ENCODE measurements at regions not wholly inside any gene's neighbourhood (a gene's known extent, or its start where the extent isn't known, plus 50 kb on each side); places are given as distances from the start of the nearest gene placed in this dataset.

GRCh38 chr16:8084302-8084701 lies 506.0 kb downstream of the TMEM114 start:
- no peaks in the 10 kb centered on the region for H3K36me3 ChIP-seq (ENCODE audit: low read length)
- no peaks in the 10 kb centered on the region for H3K79me2 ChIP-seq (ENCODE audit: insufficient read depth, low read length)
- no peak overlapping the region for H3K27ac ChIP-seq (ENCODE audit: low read depth, low read length)
- no peak overlapping the region for H2AFZ ChIP-seq (ENCODE audit: low read depth, low read length, severe bottlenecking)
- no peaks in the 10 kb centered on the region for H3K9me3 ChIP-seq (ENCODE audit: insufficient read depth, low read length)
- H3K9ac ChIP-seq (ENCODE audit: low read length), result no peak overlapping the region
- H3K9me2 ChIP-seq (replicated peaks; ENCODE audit: insufficient read depth, low read length), result no peaks in the 10 kb centered on the region
- H3K27me3 ChIP-seq (ENCODE audit: low read length), result no peaks in the 10 kb centered on the region
- H3K4me3 ChIP-seq (ENCODE audit: insufficient read depth, low read length, poor library complexity, severe bottlenecking), result no peak overlapping the region
- H3F3A ChIP-seq (ENCODE audit: insufficient read depth), result no peaks in the 10 kb centered on the region
- no peak overlapping the region for H3K4me2 ChIP-seq (ENCODE audit: low read depth, low read length, poor library complexity, severe bottlenecking)
- H4K20me1 ChIP-seq (ENCODE audit: low read depth, low read length), result no peaks in the 10 kb centered on the region
- TF ChIP-seq, protein P1, sequence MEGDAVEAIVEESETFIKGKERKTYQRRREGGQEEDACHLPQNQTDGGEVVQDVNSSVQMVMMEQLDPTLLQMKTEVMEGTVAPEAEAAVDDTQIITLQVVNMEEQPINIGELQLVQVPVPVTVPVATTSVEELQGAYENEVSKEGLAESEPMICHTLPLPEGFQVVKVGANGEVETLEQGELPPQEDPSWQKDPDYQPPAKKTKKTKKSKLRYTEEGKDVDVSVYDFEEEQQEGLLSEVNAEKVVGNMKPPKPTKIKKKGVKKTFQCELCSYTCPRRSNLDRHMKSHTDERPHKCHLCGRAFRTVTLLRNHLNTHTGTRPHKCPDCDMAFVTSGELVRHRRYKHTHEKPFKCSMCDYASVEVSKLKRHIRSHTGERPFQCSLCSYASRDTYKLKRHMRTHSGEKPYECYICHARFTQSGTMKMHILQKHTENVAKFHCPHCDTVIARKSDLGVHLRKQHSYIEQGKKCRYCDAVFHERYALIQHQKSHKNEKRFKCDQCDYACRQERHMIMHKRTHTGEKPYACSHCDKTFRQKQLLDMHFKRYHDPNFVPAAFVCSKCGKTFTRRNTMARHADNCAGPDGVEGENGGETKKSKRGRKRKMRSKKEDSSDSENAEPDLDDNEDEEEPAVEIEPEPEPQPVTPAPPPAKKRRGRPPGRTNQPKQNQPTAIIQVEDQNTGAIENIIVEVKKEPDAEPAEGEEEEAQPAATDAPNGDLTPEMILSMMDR (IDR thresholded peaks at IDR 0.05; ENCODE audit: insufficient read depth, low read length, poor library complexity, severe bottlenecking), result no peak
- TF ChIP-seq EZH2phosphoT487 (conservative IDR thresholded peaks at IDR 0.05; ENCODE audit: low read length), result no peak

DNA sequence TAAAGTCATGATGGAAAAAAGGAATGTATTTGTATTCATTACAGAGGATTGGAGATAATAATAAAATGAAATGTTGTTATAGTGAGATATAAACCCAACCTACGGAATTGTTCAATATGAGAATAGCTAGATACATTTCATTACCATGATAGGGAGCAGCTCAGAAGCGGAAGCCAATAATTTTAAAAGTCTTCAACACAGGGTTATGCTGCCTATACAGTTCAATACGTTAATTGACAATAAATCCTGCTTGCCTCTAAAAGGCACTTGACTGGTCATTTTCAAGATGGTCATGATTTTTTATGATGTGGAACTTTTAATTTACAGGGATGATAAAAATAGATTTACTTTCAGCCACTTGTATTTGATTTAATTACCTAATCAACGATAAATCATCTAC lies 506.8 kb downstream of the TMEM114 start:
- Histone ChIP-seq H2AFZ (ENCODE audit: low read depth, low read length, severe bottlenecking) (no peak overlapping the region), H3K79me2 (ENCODE audit: insufficient read depth, low read length) (no peaks in the 10 kb centered on the region), H3K36me3 (ENCODE audit: low read length) (no peaks in the 10 kb centered on the region), H3K4me2 (ENCODE audit: low read depth, low read length, poor library complexity, severe bottlenecking) (no peak overlapping the region), H3K27me3 (ENCODE audit: low read length) (no peaks in the 10 kb centered on the region), H3K9ac (ENCODE audit: low read length) (no peak overlapping the region), H3K4me3 (ENCODE audit: insufficient read depth, low read length, poor library complexity, severe bottlenecking) (no peak overlapping the region), H3K27ac (ENCODE audit: low read depth, low read length) (no peak overlapping the region), H4K20me1 (ENCODE audit: low read depth, low read length) (no peaks in the 10 kb centered on the region), H3K9me3 (ENCODE audit: insufficient read depth, low read length) (no peaks in the 10 kb centered on the region), H3F3A (ENCODE audit: insufficient read depth) (no peaks in the 10 kb centered on the region), H3K9me2 (replicated peaks; ENCODE audit: insufficient read depth, low read length) (no peaks in the 10 kb centered on the region)
- TF ChIP-seq, protein P1 (IDR thresholded peaks at IDR 0.05; ENCODE audit: insufficient read depth, low read length, poor library complexity, severe bottlenecking), result no peak
- TF ChIP-seq EZH2phosphoT487 (conservative IDR thresholded peaks at IDR 0.05; ENCODE audit: low read length), result no peak

GRCh38 chr16:8080817-8081216 lies 509.5 kb downstream of the TMEM114 start:
- H3K79me2 ChIP-seq (ENCODE audit: insufficient read depth, low read length), result no peaks in the 10 kb centered on the region

More at GRCh38 chr16:8080817-8081216, 509.5 kb downstream of the TMEM114 start:
- Histone ChIP-seq H4K20me1 (ENCODE audit: low read depth, low read length) (no peaks in the 10 kb centered on the region), H3K9me2 (replicated peaks; ENCODE audit: insufficient read depth, low read length) (no peaks in the 10 kb centered on the region), H3K9ac (ENCODE audit: low read length) (no peak overlapping the region), H3K9me3 (ENCODE audit: insufficient read depth, low read length) (no peaks in the 10 kb centered on the region), H3F3A (ENCODE audit: insufficient read depth) (no peaks in the 10 kb centered on the region), H3K4me3 (ENCODE audit: insufficient read depth, low read length, poor library complexity, severe bottlenecking) (no peak overlapping the region), H3K36me3 (ENCODE audit: low read length) (no peaks in the 10 kb centered on the region), H3K27me3 (ENCODE audit: low read length) (no peaks in the 10 kb centered on the region), H3K4me2 (ENCODE audit: low read depth, low read length, poor library complexity, severe bottlenecking) (no peak overlapping the region), H3K27ac (ENCODE audit: low read depth, low read length) (no peak overlapping the region), H2AFZ (ENCODE audit: low read depth, low read length, severe bottlenecking) (no peak overlapping the region)
- TF ChIP-seq, protein P1 (IDR thresholded peaks at IDR 0.05; ENCODE audit: insufficient read depth, low read length, poor library complexity, severe bottlenecking), result no peak
- no peak for TF ChIP-seq EZH2phosphoT487 (conservative IDR thresholded peaks at IDR 0.05; ENCODE audit: low read length)
